Fibroblast of gingiva (primary cell): ENCODE measurements at regions not wholly inside any gene's neighbourhood (a gene's known extent, or its start where the extent isn't known, plus 50 kb on each side); places are given as distances from the start of the nearest gene placed in this dataset.

Experiments used
- DNase-seq: peaks from one replicate; pipeline ENCODE4 v3.0.0-alpha.2; 2011; ENCODE audit warnings: low read depth

DNA sequence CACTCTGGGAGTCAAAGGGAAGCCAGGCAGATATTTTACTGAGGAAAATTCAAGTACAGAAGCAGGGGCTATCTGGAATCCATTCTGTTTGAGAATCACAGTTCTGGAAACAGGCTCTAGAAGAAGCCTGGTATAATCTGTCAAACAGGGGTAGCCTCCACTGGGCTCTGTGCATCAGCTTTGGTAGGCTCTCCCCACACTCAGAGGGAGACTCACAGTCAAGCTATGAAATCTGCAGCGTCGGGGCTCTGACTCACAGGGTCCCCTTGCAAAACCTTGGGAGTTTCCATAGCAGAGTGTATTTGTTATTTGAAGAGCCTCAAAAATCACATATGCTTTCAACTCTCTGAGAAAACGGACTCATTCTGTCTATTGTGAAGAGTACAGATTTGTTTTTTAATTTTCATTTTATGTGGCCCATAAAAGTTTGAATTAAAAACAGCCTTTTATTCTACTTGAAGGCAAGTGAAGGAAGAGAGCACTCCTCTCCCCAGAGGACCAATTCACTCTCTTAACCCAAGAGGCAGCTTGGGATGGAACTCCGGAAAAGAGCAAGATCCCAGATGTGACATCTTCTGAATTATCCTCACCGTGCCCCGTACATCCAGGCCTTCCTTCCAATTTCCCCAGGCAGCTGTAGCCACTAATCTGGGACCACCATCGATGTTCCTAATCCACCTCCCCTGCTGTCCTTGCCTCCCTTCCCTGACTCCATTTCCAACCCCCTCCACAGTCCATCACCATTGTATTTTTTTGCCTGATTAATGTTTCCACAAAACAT, 590.9 kb upstream of the MGMT start:
- peak; percentile 23 for DNase-seq

DNA sequence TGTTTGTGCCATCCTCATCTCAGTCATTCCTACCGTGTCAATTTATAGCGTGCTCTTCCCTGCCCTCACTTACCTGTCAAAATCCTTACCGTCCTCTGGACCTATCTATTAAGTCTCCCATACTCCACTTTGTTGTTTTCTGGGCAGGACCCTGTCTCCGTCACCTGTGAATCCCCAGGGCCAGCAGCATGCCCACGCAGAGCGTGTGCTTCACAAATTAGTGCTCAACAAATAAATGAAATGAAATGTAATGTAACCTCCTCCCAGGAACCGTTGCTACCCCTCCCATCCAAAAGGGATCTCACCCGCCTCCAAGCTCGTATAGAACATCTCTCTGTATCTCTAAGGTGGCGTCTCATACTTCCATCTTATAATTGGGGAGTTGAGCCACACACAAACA, 589.9 kb upstream of the MGMT start:
- no peak for DNase-seq

DNA sequence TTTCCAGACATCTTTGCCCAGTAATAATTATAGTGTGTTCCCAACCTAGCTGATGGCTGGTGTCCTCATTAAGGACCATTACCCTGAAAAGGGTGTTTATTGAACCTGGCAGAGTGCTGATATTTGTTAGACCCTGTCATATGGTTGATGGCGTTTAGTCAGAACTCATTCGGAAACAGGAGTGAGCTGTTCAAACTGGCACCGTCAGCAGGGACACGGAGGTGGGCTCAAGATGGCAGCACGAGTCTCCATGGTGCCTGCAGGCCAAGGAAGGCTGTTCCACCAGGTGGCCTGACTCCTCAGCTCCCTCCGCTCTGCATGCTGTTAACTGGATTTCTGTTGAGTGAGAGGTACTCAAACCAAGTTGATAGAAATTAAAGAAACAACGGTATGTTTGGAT, 589.1 kb upstream of the MGMT start:
- DNase-seq, result no peak

DNA sequence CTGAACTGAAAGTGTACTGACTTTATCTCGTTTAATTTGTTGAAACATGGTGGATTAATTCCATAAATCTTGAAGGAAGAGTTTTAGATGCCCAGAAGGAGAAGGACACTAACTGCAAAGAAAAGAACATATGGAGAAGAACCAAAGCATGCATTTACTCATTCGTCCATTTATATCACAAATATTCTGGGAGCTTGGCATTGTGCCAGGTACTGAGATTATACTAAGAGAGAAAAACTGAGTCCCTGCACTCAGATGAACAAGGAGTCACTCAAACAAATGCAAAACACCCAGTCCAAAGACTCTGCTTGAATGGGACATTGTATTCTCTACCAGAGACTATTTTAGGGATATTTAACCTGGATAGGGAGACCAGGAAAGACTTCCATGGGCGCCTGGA, 588.0 kb upstream of the MGMT start:
- DNase-seq, result no peak

DNA sequence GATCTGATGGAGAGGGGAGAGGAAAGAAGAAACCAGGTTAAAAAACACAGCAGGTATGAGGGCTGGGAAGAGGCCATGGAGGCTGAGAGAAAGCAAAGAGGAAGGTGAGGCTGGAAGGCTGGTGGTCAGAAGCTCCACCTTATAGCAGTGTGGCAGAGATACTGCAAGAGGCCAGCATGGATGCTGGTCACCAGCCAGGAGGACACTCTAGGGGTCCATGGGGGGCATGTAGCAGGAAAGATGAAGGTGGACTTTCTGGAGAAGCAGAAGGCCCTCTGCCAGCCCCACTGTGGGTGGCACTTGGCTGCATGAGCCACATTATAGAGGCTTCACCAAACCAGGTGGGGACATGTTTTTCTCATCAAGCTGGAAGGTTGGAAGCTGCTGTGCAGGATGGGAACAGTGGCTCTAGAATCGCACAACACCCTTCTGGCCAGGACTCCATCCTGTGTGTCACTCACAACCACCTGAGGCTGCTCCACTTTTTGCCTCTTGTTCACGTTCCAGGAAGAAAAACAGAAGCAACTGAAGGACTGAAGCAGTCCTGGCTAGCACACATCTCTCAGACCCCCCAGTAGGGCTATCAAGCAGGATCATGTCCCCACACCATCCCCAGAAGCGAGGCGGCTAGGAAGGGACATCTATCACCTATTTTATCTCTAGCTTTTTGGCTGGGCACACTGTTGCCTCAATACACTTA, 587.5 kb upstream of the MGMT start:
- DNase-seq, result no peak

DNA sequence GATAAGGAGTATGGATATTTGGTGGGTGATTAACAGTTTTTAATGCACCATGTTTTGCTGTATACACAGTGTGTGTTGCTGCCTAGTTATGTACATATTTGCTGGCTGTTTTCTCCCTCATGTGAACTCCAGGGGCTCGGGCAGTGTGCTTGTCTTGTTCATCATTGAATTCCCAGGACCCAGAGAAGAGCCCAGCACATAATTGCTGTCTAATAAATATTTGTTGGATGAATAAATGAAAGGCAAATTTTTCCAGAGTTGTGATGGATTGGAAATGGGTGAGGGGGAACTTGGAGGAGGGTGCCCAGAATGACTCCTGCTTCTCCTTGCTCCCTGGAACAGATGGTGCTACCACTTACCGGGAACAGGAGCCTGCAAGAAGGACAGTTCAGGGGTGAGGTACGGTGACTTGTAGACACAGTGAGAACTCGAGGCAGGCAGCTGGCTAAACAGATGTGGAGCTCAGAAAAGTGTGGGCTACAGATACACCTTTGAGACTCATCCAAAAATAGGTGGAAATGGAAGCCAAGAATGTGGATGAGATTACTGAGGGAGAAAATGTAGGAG, 586.8 kb upstream of the MGMT start:
- DNase-seq, result no peak

DNA sequence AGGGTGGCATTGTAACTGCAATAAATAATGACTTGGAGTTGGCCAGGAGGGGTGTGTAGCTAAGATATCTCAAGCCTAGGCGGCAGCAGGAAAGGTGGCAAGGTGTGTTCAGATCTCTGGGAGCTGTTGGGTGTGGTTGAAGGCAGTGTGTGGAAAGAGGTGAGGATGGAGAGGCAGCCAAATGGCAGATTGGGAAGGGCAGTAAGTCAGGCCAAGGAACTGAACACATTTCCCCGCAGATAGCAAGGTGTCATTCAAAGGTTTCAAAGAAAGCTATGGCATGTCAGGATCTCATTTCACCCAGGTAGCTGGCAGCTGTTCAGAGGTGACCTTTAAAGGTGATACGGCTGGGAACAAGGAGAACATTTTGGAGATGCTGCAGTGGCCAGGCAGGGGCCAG, 586.0 kb upstream of the MGMT start:
- no peak for DNase-seq

DNA sequence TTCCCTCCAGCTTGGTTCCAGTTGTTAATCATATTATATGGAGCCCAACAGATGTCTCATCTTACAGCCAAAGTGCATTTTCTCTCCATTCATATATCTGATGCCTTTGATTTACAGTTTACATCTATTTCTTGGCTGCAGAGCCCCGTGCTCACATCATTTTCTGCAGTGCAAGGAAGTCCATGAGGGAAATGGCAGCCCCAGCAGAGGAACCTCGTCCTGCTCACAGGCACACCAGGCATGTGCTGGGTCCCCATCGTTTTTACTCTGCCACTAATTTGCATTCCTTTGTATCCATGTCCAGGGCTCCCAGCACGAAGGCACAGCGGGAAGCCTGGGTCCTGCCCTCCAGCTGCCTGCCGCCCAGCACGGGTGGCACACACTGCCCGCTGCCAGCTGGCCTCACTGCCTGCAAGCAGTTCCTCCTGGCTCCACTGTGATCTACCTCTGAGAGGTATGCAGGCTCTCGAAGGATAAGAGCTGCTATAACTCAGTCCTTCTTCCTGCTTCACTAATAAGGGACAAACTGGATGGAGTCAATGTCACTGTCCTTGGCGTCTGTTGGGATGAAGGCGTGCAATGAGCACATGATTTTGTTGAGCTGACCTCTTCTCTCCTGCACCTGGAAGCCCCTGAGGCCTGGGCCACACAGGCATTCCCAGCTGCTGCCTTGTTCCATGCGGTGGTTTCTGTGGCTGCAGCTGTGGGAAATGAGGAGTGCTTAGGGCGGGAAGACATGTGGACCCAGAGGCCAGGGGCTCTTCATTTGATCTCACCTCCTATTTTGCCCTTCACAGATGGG, 583.6 kb upstream of the MGMT start:
- no peak for DNase-seq

DNA sequence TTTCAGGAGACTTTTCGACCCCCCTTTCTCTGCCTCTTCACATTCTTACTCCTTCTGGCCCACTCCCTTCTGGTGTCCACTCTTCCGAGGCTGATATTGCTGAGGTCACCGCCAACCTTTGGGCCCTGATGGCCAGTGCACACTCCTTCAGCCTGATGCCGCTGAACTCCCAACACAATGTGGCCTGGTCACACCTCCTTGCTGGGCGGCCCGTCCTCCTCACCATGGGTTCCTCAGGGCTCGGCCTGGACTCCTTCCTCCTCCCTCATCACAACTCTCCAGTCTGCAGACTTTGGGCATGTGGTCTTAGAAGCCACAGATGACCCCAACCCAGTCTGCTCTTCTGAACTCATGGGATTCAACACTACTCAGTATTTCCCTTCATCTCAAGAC, 583.0 kb upstream of the MGMT start:
- DNase-seq, result no peak

DNA sequence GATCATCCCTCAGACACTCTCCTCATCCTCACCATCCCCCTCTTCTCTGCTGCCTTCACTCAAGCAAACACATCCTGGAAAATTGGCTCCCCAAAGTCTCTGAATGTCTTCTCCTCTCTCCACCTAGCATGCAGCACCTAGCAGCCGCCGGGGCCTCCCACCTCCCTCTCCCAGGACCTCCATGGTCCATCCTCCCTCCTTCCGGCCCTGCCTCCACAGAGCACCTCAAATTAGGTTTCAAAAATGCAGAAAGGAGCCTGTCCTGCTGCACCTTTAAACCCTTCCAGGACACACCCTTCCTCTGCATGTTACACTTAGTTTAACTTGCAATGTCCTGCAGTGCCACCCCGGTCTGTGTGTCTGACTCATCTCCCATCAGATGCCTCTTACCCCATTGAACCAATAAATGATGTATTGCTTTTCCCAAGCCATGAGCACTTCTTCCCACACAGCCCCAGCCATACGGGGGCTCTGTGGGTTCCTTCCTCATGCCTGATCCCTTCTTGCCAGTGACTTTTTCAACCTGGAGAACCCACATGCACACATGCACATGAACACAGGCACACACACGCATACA, 582.5 kb upstream of the MGMT start:
- DNase-seq, result no peak

DNA sequence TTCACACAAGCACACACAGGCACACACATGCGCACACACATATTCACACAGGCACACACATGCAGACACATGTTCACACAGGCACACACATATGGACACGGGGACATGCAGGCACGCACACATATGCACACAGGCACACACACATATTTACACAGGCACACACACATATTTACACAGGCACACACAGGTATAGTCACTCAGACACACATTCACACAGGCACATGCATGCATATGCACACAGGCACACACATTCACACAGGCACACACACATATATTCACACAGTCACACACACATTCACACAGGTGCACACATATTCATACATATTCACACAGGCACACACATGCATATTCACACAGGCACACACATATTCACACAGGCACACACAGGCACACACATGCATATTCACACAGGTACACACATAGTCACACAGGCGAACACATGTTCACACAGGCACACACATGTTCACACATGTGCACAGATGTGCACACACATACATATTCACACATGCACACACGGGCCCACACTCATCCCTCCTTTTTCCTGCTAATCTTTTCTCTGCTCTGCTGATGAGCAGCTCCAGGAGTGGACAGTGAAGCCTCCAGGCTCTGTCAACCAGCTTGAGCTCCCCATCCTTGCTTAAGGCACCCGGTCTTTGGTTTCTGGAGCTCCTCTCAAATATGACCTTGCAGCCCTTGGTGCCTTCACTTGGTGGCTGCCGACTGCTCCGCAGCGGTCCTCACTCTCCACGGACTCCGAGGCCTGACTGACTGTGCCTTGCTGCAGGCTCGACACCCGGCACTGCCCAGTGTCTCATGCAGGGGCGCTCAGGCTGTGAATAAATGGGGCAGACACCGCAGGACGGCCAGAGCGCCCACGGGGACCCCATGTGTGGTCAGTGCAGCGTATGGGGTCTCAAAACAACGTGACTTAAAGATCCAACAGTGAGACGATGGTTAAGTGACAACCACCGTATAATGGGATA, 581.2 kb upstream of the MGMT start:
- DNase-seq, result no peak

DNA sequence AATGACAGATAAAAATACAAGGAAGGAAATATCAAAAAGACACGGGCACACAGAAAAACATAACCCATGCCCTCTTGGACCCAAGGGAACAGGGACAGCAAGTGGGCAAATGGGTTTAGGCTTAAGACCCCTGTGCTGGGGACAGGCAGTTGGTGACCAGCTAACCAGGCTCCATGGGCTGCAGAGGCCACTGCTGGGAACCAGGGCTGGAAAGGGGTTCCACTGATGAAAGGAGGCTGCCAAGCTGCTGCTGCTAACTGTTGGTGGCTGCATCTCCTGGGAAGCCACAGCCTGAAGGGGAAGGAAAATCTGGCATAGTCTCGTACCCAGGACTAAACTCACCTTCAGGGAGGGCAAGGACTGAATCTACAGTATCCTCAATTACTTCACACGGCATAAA, 579.2 kb upstream of the MGMT start:
- no peak for DNase-seq

DNA sequence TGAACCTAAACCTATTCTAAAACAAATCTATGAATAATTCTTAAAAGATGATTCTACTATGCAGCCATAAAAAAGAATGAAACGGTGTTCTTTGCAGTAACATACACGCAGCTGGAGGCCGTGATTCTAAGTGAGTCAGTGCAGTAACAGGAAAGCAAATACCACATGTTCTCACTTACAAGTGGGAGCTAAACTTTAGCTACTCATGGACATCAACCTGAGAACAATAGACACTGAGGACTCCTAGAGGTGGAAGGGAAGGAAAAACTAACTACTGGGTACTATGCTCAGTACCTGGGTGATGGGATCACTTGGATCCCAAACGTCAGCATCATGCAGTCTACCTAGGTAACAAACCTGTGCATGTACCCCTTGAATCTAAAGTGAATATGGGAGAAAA, 575.0 kb upstream of the MGMT start:
- DNase-seq, result no peak

DNA sequence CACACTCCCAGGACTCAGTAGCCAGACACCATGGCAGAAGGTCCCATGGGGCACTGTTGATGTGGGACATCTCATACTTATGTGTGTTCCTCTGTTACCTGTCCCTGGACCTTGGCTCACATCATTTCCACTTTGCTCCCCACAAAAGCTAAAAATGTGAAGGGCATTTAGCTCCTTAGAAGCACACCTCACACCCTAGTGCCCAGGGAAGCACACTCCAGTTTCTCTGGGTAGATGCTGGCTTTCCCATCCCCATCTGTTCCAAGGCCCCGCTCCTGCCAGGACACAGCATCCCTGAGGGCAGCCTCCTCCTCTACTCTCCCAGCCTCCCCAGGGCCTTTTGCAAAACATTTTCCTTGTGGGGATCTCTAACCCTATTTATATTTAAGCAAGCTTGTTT, 572.4 kb upstream of the MGMT start:
- no peak for DNase-seq

DNA sequence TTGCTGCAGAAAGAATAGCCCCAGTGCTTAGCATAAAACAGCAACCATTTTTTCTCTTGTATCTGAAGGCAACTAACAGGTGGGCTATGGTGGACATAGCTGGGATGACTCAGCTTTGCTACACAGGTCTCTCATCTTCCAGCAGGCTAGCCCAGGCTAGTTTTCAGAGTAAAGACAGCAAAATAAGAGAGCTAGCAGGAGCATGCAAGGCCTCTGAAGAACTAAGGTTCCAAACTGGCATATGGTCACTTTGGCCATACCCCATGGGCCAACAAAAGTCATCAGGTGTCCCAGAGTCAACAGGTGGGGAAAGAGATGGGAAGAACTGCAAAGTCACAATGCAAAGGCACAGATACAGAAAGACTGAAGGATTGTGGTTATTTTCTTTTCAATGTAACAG, 571.6 kb upstream of the MGMT start:
- no peak for DNase-seq

DNA sequence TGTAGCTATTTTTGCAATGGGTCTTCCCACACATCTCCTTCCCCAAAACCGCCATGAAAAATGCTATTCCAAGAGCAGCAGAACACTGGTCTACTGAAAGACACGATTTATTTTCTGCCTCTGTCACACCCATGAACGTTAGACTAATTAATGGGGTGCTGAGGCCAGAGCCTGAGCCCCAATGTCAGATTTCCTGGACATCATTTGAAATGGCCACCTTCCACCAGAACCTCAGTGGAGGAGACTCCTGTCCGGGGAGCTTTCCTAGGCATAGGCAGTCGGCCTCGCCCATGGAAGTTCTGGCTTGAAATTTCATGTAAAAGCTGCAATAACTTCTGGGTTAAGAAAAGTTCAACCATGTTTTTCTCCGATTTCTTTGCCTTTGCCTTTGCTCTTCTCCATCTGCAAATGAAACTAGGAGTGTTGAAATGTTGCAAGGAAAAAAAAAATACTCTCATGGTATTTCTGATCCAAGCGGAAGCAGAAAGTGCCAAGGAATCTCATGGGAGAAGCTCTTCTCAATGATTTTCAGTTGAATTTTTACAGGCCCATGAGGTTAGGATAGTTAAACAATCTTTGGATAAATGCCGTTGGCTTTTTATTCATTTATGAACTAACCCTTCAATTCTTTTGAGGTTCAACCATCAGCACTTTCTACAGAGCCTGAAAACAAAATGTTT, 570.8 kb upstream of the MGMT start:
- no peak for DNase-seq

DNA sequence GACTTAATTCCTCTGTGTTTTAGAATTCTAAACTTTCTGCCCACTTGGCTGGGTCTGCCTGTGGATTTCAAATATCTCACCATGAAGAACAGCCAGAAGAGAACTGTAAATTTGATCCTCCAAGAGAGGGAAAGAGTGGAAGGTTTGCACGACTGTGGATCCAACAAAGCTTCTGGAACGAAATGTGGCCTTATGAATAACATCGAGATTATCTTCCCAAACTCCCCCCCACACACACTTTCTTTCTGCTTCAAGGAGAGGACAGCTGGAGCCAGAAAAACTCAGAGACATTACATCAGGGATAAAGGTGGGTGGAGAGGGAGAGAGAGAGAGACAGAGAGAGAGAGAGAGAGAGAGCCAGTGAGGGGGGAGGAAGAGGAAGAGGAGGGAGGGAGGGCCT, 570.1 kb upstream of the MGMT start:
- DNase-seq, result no peak

DNA sequence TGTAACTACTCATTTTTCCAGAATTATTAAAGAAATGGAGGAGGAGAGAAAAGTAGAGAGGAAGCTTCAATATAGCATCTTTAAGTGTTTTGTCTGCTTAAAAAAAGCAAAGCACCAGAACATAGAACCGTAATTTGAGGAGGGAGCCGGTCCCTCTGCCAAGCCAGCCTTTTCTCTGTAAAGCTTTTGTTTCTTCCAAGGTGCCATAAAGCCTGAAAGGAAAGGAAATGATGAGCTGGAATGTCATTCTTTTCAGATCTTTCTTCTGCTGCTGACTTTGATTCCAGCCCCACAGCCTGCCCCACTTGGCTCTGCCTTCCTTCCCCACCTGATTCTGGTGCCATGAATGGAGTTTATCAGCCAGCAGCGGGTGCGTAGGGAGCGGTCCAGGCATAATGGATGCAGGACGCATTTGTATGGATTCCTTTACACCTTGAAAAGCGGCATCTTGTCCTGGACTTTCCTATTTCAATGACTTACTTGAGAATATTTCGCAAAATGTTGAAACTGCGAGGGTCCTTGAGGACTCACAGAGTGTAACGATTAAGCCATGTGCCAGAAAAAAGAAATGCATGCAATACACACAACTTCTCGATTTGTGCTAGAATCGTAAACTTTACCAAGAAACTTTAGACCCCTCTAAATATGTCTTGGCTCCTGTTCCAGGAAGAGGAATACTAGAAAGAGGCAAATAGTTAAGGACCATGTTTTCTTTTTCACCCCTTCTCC, 569.5 kb upstream of the MGMT start:
- DNase-seq, result no peak

DNA sequence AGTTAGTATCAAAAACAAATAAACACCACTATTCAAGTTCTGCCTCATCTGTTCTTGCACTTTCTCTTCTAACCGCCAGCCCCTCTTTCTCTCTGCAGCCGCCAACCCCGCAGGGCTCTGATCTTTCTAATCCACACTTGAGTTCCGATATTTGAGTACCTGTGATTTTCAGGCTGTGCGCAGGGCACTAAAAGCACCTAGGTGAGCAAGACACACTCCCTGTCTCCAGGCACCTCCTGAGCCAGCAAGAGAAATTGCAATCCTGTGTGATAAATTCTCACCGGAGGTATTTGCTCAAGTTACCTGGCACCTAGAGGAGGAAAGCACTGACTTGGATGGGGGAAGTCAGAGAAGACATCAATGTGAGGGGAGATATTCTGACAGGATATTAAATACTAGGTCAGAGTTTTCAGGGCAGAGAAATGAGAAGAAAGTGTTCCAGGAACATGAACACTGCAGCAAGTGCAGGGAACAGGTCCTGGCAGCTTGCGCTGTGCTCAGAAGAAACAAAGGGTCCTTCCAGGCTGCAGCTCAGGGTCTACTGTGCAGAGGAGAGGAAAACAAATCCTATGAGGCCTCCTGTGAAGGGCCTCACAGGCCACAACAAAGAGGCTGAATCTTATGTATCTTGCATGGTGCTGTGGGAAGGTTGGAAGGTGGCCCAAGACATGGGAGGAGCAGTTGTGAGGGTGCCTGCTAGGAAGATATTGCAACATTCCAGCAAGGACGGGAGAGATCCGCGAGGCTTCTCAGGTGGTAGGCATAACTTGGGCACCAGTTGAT, 568.7 kb upstream of the MGMT start:
- no peak for DNase-seq
